ENCODE measurements at regions not wholly inside any gene's neighbourhood (a gene's known extent, or its start where the extent isn't known, plus 50 kb on each side); places are given as distances from the start of the nearest gene placed in this dataset.

DNA sequence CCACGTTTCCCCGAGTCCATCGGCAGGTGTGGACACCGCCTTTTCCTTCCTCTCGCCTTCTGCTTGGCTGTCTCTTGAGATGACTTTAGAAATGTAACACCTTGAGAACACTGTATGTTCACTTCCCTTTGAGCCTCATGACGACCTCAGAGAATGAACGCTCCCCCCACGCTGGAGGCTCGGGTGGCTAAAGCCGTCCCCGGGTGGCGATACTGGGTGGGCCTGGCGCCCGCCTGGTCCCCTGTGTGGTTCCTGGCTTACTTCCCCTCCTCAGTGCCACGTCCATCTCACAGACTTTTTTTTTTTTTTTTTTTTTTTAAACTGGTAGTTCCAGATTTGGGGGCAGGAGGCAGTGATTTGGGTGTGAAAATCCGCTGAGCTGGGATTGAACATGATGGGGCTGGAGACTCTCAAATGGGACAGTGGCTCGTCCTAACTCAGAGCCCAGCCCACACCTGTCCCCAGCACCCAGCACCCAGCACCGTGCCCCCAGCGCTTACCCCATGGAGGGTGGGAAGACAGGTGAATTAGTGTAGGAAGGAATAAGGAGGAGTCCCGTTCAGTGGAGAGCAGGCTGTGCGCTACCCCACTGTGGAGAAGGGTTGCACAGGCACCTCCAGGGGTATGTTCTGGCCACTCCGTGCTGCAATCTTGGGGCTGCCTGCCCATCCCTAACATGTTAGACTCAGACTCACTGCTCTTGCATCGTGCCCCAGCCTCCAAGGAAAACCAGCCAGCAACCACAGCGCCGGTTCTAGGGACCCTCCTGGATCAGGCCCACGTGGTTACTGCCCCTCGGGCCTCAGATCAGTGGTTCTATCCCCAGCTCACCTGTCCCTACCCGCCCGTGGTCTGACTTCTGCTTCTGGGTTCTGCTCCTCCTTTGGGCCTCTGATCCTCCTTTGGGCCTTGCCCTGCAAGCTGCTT, 174.0 kb downstream of the ASB1 start:
- no peak overlapping the region for H3K9ac ChIP-seq (ENCODE audit: low read length)

DNA sequence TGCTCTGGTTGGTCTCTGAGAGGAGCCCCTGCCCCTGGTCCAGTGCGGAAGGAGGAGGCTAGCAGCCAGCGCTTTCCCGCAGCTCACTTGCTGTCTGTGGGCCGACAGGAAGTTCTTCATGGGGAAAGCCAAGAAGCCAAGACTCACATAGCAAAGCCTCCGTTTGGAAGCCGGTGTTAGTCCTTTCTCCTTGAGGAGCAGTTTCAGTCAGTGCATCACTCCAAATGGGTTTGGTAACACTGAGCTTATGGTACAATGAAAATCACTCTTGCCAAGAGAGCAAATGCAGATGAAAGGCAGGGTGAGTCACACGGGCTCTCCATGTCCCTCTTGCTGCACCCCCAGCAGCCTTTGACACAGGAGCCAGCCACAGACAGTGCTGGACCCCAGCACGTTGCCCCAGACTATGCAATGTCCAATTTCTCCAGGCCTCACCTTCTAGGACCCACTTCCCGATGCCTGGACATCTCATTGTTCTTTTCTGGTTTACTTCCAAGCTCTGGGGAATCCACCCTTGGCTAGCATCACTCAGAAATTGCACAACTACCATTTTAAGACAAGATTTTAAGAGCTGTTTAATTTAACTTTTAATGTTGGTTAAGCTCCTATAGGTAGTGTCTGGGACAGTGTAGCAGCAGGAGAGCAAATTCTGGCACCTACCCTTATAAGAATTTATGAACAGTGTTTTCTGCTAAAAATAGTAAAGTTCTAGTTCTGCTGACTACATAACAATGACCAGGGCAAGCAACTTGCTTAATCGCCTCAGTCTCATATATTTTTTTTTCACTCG, 174.9 kb downstream of the ASB1 start:
- Histone ChIP-seq H3K79me2 (ENCODE audit: control insufficient read depth, insufficient read depth, low read length, poor library complexity) (no peaks in the 10 kb centered on the region), H3K14ac (ENCODE audit: low read length) (no peak overlapping the region), H3K9me3 (ENCODE audit: insufficient read depth, low read depth, low read length) (peaks cover 2% of the 10 kb centered on the region), H3K4me3 (ENCODE audit: low read depth, low read length) (no peak overlapping the region), H3K4me2 (ENCODE audit: low read length) (no peak overlapping the region), H3K79me1 (ENCODE audit: low read length) (no peaks in the 10 kb centered on the region), H2BK12ac (ENCODE audit: low read length) (no peak overlapping the region), H2BK120ac (ENCODE audit: insufficient read depth, low read length, poor library complexity) (no peak overlapping the region), H4K12ac (ENCODE audit: low read depth, low read length) (no peak overlapping the region), H3K18ac (ENCODE audit: low read length) (no peak overlapping the region), H3K36me3 (ENCODE audit: control insufficient read depth in 1 of 2, insufficient read depth in 2 of 2, low read length in 2 of 2) (no peaks in the 10 kb centered on the region), H4K91ac (ENCODE audit: low read depth, low read length) (no peak overlapping the region), H3K23ac (ENCODE audit: low read length) (no peak overlapping the region), H3K4me1 (ENCODE audit: control insufficient read depth in 1 of 2, insufficient read depth in 2 of 2, low read length in 2 of 2) (peaks cover 0 to 2% of the 10 kb centered on the region in 2 experiments), H2AK5ac (ENCODE audit: low read length) (no peak overlapping the region), H4K8ac (ENCODE audit: low read depth, low read length) (no peak overlapping the region), H3K27me3 (ENCODE audit: insufficient read depth, low read length) (no peaks in the 10 kb centered on the region), H3K4ac (ENCODE audit: low read depth, low read length) (no peak overlapping the region), H2AFZ (ENCODE audit: insufficient read depth, low read length, poor library complexity) (no peak overlapping the region), H2BK5ac (ENCODE audit: low read depth, low read length, poor library complexity) (no peak overlapping the region), H3K27ac (ENCODE audit: low read depth, low read length) (no peak overlapping the region), H3K9ac (ENCODE audit: low read length) (no peak overlapping the region)
- no CpG with 5 or more reads among the region's 11 CpGs for WGBS (ENCODE audit: extremely low coverage, insufficient coverage, insufficient read length)
- no peak for DNase-seq

More for the DNA sequence above, 174.0 kb downstream of the ASB1 start:
- Histone ChIP-seq H3K27me3 (ENCODE audit: insufficient read depth, low read length) (no peaks in the 10 kb centered on the region), H2AK5ac (ENCODE audit: low read length) (no peak overlapping the region), H4K91ac (ENCODE audit: low read depth, low read length) (no peak overlapping the region), H3K79me2 (ENCODE audit: control insufficient read depth, insufficient read depth, low read length, poor library complexity) (no peaks in the 10 kb centered on the region), H3K79me1 (ENCODE audit: low read length) (no peaks in the 10 kb centered on the region), H3K18ac (ENCODE audit: low read length) (no peak overlapping the region), H3K4me1 (ENCODE audit: control insufficient read depth in 1 of 2, insufficient read depth in 2 of 2, low read length in 2 of 2) (peaks cover 0 to 2% of the 10 kb centered on the region in 2 experiments), H3K9me3 (ENCODE audit: insufficient read depth, low read depth, low read length) (no peaks in the 10 kb centered on the region), H3K36me3 (ENCODE audit: control insufficient read depth in 1 of 2, insufficient read depth in 2 of 2, low read length in 2 of 2) (no peaks in the 10 kb centered on the region), H3K23ac (ENCODE audit: low read length) (no peak overlapping the region), H2BK5ac (ENCODE audit: low read depth, low read length, poor library complexity) (no peak overlapping the region), H4K8ac (ENCODE audit: low read depth, low read length) (no peak overlapping the region), H3K4me2 (ENCODE audit: low read length) (no peak overlapping the region), H3K27ac (ENCODE audit: low read depth, low read length) (no peak overlapping the region), H3K14ac (ENCODE audit: low read length) (no peak overlapping the region), H2BK120ac (ENCODE audit: insufficient read depth, low read length, poor library complexity) (no peak overlapping the region), H3K4me3 (ENCODE audit: low read depth, low read length) (no peak overlapping the region), H3K4ac (ENCODE audit: low read depth, low read length) (no peak overlapping the region), H4K12ac (ENCODE audit: low read depth, low read length) (no peak overlapping the region), H2BK12ac (ENCODE audit: low read length) (no peak overlapping the region), H2AFZ (ENCODE audit: insufficient read depth, low read length, poor library complexity) (no peak overlapping the region)
- no peak for DNase-seq
- no CpG with 5 or more reads among the region's 29 CpGs for WGBS (ENCODE audit: extremely low coverage, insufficient coverage, insufficient read length)

DNA sequence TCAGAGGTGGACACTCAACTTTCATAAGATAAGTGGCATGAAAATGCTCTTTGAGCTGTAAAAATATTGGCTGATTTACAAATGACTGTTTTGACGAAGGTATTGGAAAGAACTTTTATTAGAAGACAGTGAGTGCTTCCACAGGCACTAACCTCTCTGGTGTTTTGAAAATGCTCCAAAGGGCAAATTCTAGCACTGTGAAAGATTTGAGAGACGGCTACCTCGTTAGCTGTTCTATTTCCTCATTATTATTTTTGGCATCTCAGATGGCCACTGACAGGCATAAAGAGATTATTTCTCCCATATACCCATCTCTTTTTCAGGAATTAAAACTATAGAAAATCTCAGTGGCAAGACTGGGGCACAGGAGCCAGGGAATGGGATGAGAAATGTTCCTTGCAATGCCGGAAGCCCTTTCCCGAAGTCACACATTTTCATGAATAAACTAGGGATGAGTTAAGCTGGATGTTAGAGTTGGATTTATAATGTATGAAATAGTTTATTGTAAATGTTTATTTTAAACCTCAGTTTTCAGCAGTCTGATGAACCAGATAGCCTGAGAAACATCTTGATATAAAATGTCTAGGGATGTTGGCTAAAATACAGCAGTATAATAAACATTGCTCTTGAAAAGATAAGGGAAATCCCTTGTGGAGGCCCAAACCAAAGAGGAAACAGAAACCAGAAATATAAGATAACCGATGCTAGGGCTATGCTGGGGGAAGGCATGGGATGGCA, 175.7 kb downstream of the ASB1 start:
- H2BK12ac ChIP-seq (ENCODE audit: low read length), result no peak overlapping the region
- no peak overlapping the region for H3K18ac ChIP-seq (ENCODE audit: low read length)
- H3K36me3 ChIP-seq (ENCODE audit: control insufficient read depth in 1 of 2, insufficient read depth in 2 of 2, low read length in 2 of 2), result no peaks in the 10 kb centered on the region
- H3K27me3 ChIP-seq (ENCODE audit: insufficient read depth, low read length), result no peaks in the 10 kb centered on the region
- H3K27ac ChIP-seq (ENCODE audit: low read depth, low read length), result no peak overlapping the region
- no peak overlapping the region for H3K9ac ChIP-seq (ENCODE audit: low read length)
- no peak overlapping the region for H3K4me2 ChIP-seq (ENCODE audit: low read length)
- no peak overlapping the region for H4K91ac ChIP-seq (ENCODE audit: low read depth, low read length)
- H3K79me2 ChIP-seq (ENCODE audit: control insufficient read depth, insufficient read depth, low read length, poor library complexity), result no peaks in the 10 kb centered on the region
- WGBS (ENCODE audit: extremely low coverage, insufficient coverage, insufficient read length), result no CpG with 5 or more reads among the region's 6 CpGs
- no peak overlapping the region for H2AK5ac ChIP-seq (ENCODE audit: low read length)
- no peak overlapping the region for H3K23ac ChIP-seq (ENCODE audit: low read length)
- DNase-seq, result no peak
- no peak overlapping the region for H3K14ac ChIP-seq (ENCODE audit: low read length)
- no peaks in the 10 kb centered on the region for H3K4me1 ChIP-seq (ENCODE audit: control insufficient read depth in 1 of 2, insufficient read depth in 2 of 2, low read length in 2 of 2)
- H2BK120ac ChIP-seq (ENCODE audit: insufficient read depth, low read length, poor library complexity), result no peak overlapping the region
- H3K79me1 ChIP-seq (ENCODE audit: low read length), result no peaks in the 10 kb centered on the region
- H4K8ac ChIP-seq (ENCODE audit: low read depth, low read length), result no peak overlapping the region
- H3K4me3 ChIP-seq (ENCODE audit: low read depth, low read length), result no peak overlapping the region
- H3K9me3 ChIP-seq (ENCODE audit: insufficient read depth, low read depth, low read length), result peaks cover 2% of the 10 kb centered on the region
- no peak overlapping the region for H2BK5ac ChIP-seq (ENCODE audit: low read depth, low read length, poor library complexity)
- H2AFZ ChIP-seq (ENCODE audit: insufficient read depth, low read length, poor library complexity), result no peak overlapping the region
- no peak overlapping the region for H3K4ac ChIP-seq (ENCODE audit: low read depth, low read length)
- no peak overlapping the region for H4K12ac ChIP-seq (ENCODE audit: low read depth, low read length)

DNA sequence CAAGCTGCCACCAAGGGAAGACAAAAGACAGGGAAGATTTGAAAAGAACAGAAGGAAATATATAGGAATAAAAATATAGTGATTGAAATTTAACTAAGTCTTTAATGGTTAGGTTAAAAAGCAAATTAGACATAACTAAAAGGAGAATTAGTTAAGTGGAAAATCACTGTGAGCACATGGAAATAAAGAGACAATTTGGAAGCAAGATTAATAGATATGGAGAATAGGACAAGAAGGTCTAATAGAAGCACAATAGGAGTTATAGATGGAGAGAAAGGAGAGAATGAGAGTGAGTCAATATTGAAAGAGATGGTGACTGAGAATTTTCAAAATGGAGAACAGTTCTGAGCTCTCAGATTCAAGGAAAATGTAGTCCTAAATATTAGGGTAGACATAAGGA, 176.9 kb downstream of the ASB1 start:
- DNase-seq, result no peak

More for the DNA sequence above, 176.9 kb downstream of the ASB1 start:
- Histone ChIP-seq H3K4me1 (ENCODE audit: control insufficient read depth in 1 of 2, insufficient read depth in 2 of 2, low read length in 2 of 2) (no peaks in the 10 kb centered on the region), H2BK120ac (ENCODE audit: insufficient read depth, low read length, poor library complexity) (no peak overlapping the region), H2BK5ac (ENCODE audit: low read depth, low read length, poor library complexity) (no peak overlapping the region), H3K79me2 (ENCODE audit: control insufficient read depth, insufficient read depth, low read length, poor library complexity) (no peaks in the 10 kb centered on the region), H3K9ac (ENCODE audit: low read length) (no peak overlapping the region), H3K27me3 (ENCODE audit: insufficient read depth, low read length) (no peaks in the 10 kb centered on the region), H3K14ac (ENCODE audit: low read length) (no peak overlapping the region), H4K12ac (ENCODE audit: low read depth, low read length) (no peak overlapping the region), H2AK5ac (ENCODE audit: low read length) (no peak overlapping the region), H3K9me3 (ENCODE audit: insufficient read depth, low read depth, low read length) (peaks cover 2% of the 10 kb centered on the region), H3K36me3 (ENCODE audit: control insufficient read depth in 1 of 2, insufficient read depth in 2 of 2, low read length in 2 of 2) (no peaks in the 10 kb centered on the region), H2BK12ac (ENCODE audit: low read length) (no peak overlapping the region), H3K4me2 (ENCODE audit: low read length) (no peak overlapping the region), H3K18ac (ENCODE audit: low read length) (no peak overlapping the region), H3K27ac (ENCODE audit: low read depth, low read length) (no peak overlapping the region), H3K23ac (ENCODE audit: low read length) (no peak overlapping the region), H3K79me1 (ENCODE audit: low read length) (no peaks in the 10 kb centered on the region), H4K91ac (ENCODE audit: low read depth, low read length) (no peak overlapping the region), H3K4ac (ENCODE audit: low read depth, low read length) (no peak overlapping the region), H4K8ac (ENCODE audit: low read depth, low read length) (no peak overlapping the region), H2AFZ (ENCODE audit: insufficient read depth, low read length, poor library complexity) (no peak overlapping the region), H3K4me3 (ENCODE audit: low read depth, low read length) (no peak overlapping the region)

Data from trophoblast cell (in vitro differentiated cells and primary cell).